ENCODE measurements at regions not wholly inside any gene's neighbourhood (a gene's known extent, or its start where the extent isn't known, plus 50 kb on each side); places are given as distances from the start of the nearest gene placed in this dataset.
"Not testable (repeated sequence)": the region's sequence is repeated elsewhere in the genome, so short reads cannot be mapped to it uniquely, and the experiment has no call there.

GRCh38 chrX:144188489-144188888 lies 304.6 kb downstream of the UBE2NL start:
- not testable (repeated sequence) for DNase-seq (ENCODE audit: low read depth)

- not testable (repeated sequence) for DNase-seq (ENCODE audit: low read depth)
Measured at GRCh38 chrX:144197057-144197456, 313.2 kb downstream of the UBE2NL start.

- DNase-seq (ENCODE audit: low read depth), result not testable (repeated sequence)
Measured at GRCh38 chrX:144202726-144203125, 318.9 kb downstream of the UBE2NL start.

GRCh38 chrX:144208360-144209024 lies 324.6 kb downstream of the UBE2NL start:
- not testable (repeated sequence) for DNase-seq (ENCODE audit: low read depth)

- DNase-seq (ENCODE audit: low read depth), result no peak
Measured at GRCh38 chrX:144214651-144215050, 330.8 kb downstream of the UBE2NL start.

- DNase-seq (ENCODE audit: low read depth), result no peak
Measured at GRCh38 chrX:144219035-144219434, 335.2 kb downstream of the UBE2NL start.

GRCh38 chrX:144231116-144231785 lies 347.4 kb downstream of the UBE2NL start:
- not testable (repeated sequence) for DNase-seq (ENCODE audit: low read depth)

- DNase-seq (ENCODE audit: low read depth), result no peak
Measured at GRCh38 chrX:144253356-144253755, 369.5 kb downstream of the UBE2NL start.

- no peak for DNase-seq (ENCODE audit: low read depth)
Measured at GRCh38 chrX:144259054-144259453, 375.2 kb downstream of the UBE2NL start.

- DNase-seq (ENCODE audit: low read depth), result no peak
Measured at GRCh38 chrX:144265641-144266040, 381.8 kb downstream of the UBE2NL start.

- DNase-seq (ENCODE audit: low read depth), result no peak
Measured at GRCh38 chrX:144275367-144275766, 391.5 kb downstream of the UBE2NL start.

- no peak for DNase-seq (ENCODE audit: low read depth)
Measured at GRCh38 chrX:144275843-144276242, 392.0 kb downstream of the UBE2NL start.

GRCh38 chrX:144293229-144293628 lies 409.4 kb downstream of the UBE2NL start:
- DNase-seq (ENCODE audit: low read depth), result no peak

GRCh38 chrX:144295921-144296320 lies 412.1 kb downstream of the UBE2NL start:
- DNase-seq (ENCODE audit: low read depth), result no peak

GRCh38 chrX:144297221-144297620 lies 413.4 kb downstream of the UBE2NL start:
- DNase-seq (ENCODE audit: low read depth), result no peak

GRCh38 chrX:144327495-144327894 lies 443.6 kb downstream of the UBE2NL start:
- DNase-seq (ENCODE audit: low read depth), result peak; percentile 0

GRCh38 chrX:144333429-144333828 lies 449.6 kb downstream of the UBE2NL start:
- no peak for DNase-seq (ENCODE audit: low read depth)

GRCh38 chrX:144334577-144334976 lies 450.7 kb downstream of the UBE2NL start:
- no peak for DNase-seq (ENCODE audit: low read depth)

- no peak for DNase-seq (ENCODE audit: low read depth)
Measured at GRCh38 chrX:144335402-144335801, 451.5 kb downstream of the UBE2NL start.

GRCh38 chrX:144379156-144379555 lies 495.3 kb downstream of the UBE2NL start:
- DNase-seq (ENCODE audit: low read depth), result no peak

- DNase-seq (ENCODE audit: low read depth), result no peak
Measured at GRCh38 chrX:144388738-144389137, 504.9 kb downstream of the UBE2NL start.
